Activated gamma-delta T cell (primary cell): ENCODE measurements at regions not wholly inside any gene's neighbourhood (a gene's known extent, or its start where the extent isn't known, plus 50 kb on each side); places are given as distances from the start of the nearest gene placed in this dataset.

Source experiments
- DNase-seq: peaks from one replicate; lab custom pipeline; 2025; lab: John Stamatoyannopoulos, UW

DNA sequence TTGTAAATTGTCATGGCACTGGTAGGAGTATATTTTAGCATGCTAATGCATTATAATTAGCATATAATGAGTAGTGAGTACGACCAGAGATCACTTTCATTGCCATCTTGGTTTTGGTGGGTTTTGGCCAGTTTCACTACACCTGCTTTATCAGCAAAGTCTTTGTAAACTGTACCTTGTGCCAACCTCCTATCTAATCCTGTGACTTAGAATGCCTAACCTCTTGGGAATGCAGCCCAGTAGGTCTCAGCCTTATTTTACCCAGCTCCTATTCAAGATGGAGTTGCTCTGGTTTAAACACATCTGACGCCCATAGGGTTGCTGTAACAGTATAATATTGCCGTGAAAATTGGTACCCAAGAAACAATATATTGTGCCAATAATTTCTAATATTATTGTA is 159.4 kb downstream of the MAGEB5 start:
- DNase-seq, result no peak

GRCh38 chrX:26373829-26374228 is 157.9 kb downstream of the MAGEB5 start:
- no peak for DNase-seq

DNA sequence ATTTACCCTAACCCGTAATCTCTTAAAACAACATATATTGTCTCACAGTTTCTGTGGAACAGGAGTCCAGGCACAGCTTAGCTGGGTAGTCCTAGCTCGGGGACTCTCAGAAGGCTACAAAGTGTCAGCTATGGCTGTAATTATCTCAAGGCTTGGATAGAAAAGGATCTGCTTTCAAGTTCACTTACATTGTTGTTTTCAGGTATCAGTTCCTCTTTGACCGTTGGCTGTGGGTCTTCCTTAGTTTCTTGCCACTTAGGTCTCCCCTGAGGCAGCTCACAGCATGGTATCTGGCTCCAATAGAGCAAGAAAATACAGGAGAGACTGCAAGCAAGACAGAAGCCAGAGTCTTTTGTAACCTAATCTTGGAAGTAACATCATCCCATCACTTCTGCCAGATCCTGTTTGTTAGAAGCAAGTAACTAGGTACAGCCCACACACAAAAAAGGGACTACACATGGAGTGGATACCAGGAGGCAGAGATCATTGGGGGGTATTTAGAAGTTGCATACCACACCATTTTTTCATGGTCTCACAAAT is 137.0 kb downstream of the MAGEB5 start:
- DNase-seq, result no peak

DNA sequence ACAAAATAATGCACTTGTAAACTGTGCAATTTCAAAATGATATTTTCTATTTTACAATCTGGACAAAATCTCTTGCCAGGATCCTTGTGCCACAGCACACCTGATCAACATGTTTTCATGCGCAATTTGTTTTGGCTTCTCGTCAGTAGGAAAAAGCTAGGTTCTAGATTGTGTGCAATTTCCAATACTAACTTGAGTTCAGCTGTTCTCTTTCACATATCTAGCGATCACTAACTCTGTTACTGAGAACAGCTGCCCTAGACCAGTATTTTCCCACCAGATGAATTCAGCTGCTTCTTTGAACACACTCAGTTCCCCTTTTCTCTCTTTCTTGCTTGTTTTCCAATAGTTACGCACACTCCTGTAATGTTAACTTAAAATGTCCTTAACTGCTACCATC is 131.2 kb downstream of the MAGEB5 start:
- no peak for DNase-seq

- no peak for DNase-seq
Observed at GRCh38 chrX:26334232-26334631, 118.3 kb downstream of the MAGEB5 start.

GRCh38 chrX:26328608-26329319 is 112.8 kb downstream of the MAGEB5 start:
- DNase-seq, result no peak

DNA sequence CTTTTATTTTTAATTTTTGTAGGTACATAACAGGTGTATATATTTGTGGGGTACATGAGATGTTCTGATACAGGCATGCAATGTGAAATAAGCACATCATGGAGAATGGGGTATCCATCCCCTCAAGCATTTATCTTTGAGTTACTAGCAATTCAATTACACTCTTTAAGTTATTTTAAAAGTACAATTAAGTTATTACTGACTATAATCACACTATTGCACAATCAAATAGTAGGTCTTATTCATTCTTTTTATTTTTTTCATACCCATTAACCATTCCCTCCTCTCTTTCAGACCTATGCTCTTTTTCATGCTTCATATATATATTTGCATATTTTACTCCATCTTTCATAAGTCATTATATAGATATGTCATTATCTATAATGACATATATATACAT is 93.3 kb downstream of the MAGEB5 start:
- no peak for DNase-seq

DNA sequence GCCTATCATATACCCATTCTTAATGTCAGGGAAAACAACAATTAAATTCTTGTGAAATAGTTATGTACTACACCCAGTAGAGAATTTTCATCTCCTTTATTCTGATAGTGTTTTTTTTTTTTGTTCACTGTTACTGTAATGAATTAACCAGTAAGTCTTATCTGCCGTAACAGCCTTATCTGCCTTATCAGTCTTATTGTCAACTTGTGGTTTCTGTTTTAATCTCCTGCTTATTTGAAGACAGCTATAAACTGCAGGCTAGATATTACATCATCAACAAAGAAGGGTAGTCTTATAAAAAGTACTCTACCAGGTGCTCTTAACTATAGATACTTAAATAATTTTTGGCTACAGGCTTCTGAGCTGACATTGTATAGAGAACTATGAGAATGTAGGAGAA is 79.5 kb downstream of the MAGEB5 start:
- DNase-seq, result no peak

- no peak for DNase-seq
Observed at GRCh38 chrX:26286836-26287235, 70.9 kb downstream of the MAGEB5 start.
